A549 (cell line): ENCODE measurements at regions not wholly inside any gene's neighbourhood (a gene's known extent, or its start where the extent isn't known, plus 50 kb on each side); places are given as distances from the start of the nearest gene placed in this dataset.
"Not testable (repeated sequence)": the region's sequence is repeated elsewhere in the genome, so short reads cannot be mapped to it uniquely, and the experiment has no call there.

Experiments used
- CTCF ChIP-seq: fragments of >200 bp; sonication (Bioruptor Twin); formaldehyde crosslinking; IDR thresholded peaks from 3 replicates; pipeline ENCODE4 v1.5.1; 2016
- HES2 ChIP-seq: fragments of >200 bp; sonication (Bioruptor Twin); formaldehyde crosslinking; IDR thresholded peaks from 2 replicates; pipeline ENCODE4 v1.6.1; 2016
- POLR2A ChIP-seq: IDR thresholded peaks from 2 replicates; pipeline ENCODE4 v1.6.1; 2012; ENCODE audit warnings: mild to moderate bottlenecking, low read length

- not testable (repeated sequence) for TF ChIP-seq CTCF, HES2, POLR2A
Measured at GRCh38 chr2:111430817-111431661, 310.3 kb downstream of the BCL2L11 start.
